SK-N-SH treated with all-trans-retinoic acid at 6 μM for 48 hours (cell line): ENCODE measurements at regions not wholly inside any gene's neighbourhood (a gene's known extent, or its start where the extent isn't known, plus 50 kb on each side); places are given as distances from the start of the nearest gene placed in this dataset.

ENCODE experiments used
- ATAC-seq: fragments of 200-7000 bp; cut with Tn5 transposase; 3 replicates; pipeline ENCODE4 v1.9.1; 2020; ENCODE audit warnings: mild to moderate bottlenecking, moderate library complexity
- ARNTL ChIP-seq: fragments of 450-650 bp; formaldehyde crosslinking; IDR thresholded peaks from 2 replicates; pipeline ENCODE4 v1.5.0; 2020; ENCODE audit warnings: low read depth, mild to moderate bottlenecking, moderate library complexity, borderline replicate concordance
- CSDC2 ChIP-seq: fragments of 250-450 bp; sonication (Bioruptor Pico); IDR thresholded peaks from 2 replicates; pipeline ENCODE4 v1.5.0; 2020; ENCODE audit warnings: mild to moderate bottlenecking, moderate library complexity
- CSRNP3 ChIP-seq: fragments of 250-450 bp; sonication (Bioruptor Pico); IDR thresholded peaks from 2 replicates; pipeline ENCODE4 v1.5.1; 2021; ENCODE audit warnings: mild to moderate bottlenecking, moderate library complexity
- ESRRG ChIP-seq: fragments of 250-450 bp; sonication (Bioruptor Pico); IDR thresholded peaks from 2 replicates; pipeline ENCODE4 v1.6.1; 2021; ENCODE audit warnings: mild to moderate bottlenecking
- GLIS3 ChIP-seq: fragments of 250-450 bp; sonication (Bioruptor Pico); IDR thresholded peaks from 2 replicates; pipeline ENCODE4 v1.5.0; 2020; ENCODE audit warnings: mild to moderate bottlenecking, moderate library complexity
- ISL1 ChIP-seq: fragments of 250-450 bp; sonication (Bioruptor Pico); IDR thresholded peaks from 2 replicates; pipeline ENCODE4 v2.1.2; 2022; ENCODE audit warnings: mild to moderate bottlenecking, moderate library complexity
- OSR1 ChIP-seq: fragments of 250-450 bp; sonication (Bioruptor Pico); IDR thresholded peaks from 2 replicates; pipeline ENCODE4 v1.8.0; 2022; ENCODE audit warnings: moderate library complexity, mild to moderate bottlenecking, inconsistent platforms
- PATZ1 ChIP-seq: fragments of 250-450 bp; sonication (Bioruptor Pico); IDR thresholded peaks from 2 replicates; pipeline ENCODE4 v1.8.0; 2020; ENCODE audit warnings: mild to moderate bottlenecking, moderate library complexity, borderline replicate concordance
- POU6F1 ChIP-seq: fragments of 250-450 bp; sonication (Bioruptor Pico); IDR thresholded peaks from 2 replicates; pipeline ENCODE4 v1.8.0; 2021; ENCODE audit warnings: low read depth, mild to moderate bottlenecking, moderate library complexity, borderline replicate concordance
- PPARA ChIP-seq: fragments of 250-450 bp; sonication (Bioruptor Pico); IDR thresholded peaks from 2 replicates; pipeline ENCODE4 v1.5.0; 2020; ENCODE audit warnings: mild to moderate bottlenecking, borderline replicate concordance
- TCF4 ChIP-seq: fragments of 250-450 bp; sonication (Bioruptor Pico); IDR thresholded peaks from 2 replicates; pipeline ENCODE4 v1.8.0; 2021; ENCODE audit warnings: mild to moderate bottlenecking, moderate library complexity, borderline replicate concordance
- TOX ChIP-seq: fragments of 250-450 bp; sonication (Bioruptor Pico); IDR thresholded peaks from 2 replicates; pipeline ENCODE4 v1.8.0; 2021; ENCODE audit warnings: mild to moderate bottlenecking, moderate library complexity, borderline replicate concordance
- TSHZ2 ChIP-seq: fragments of 250-450 bp; sonication (Bioruptor Pico); IDR thresholded peaks from 2 replicates; pipeline ENCODE4 v1.5.0; 2020; ENCODE audit warnings: mild to moderate bottlenecking, moderate library complexity
- ZC3H10 ChIP-seq: fragments of 250-450 bp; sonication (Bioruptor Pico); IDR thresholded peaks from 2 replicates; pipeline ENCODE4 v1.5.1; 2021; ENCODE audit warnings: mild to moderate bottlenecking, moderate library complexity
- ZFP3 ChIP-seq: fragments of 250-450 bp; sonication (Bioruptor Pico); IDR thresholded peaks from 2 replicates; pipeline ENCODE4 v1.5.0; 2020; ENCODE audit warnings: mild to moderate bottlenecking, moderate library complexity
- ZFP30 ChIP-seq: fragments of 450-650 bp; formaldehyde crosslinking; IDR thresholded peaks from 2 replicates; pipeline ENCODE4 v1.5.0; 2022; ENCODE audit warnings: mild to moderate bottlenecking, moderate library complexity
- ZNF565 ChIP-seq: fragments of 450-650 bp; formaldehyde crosslinking; conservative IDR thresholded peaks from 2 replicates; pipeline ENCODE4 v1.5.0; 2020; ENCODE audit warnings: low read depth, mild to moderate bottlenecking, moderate library complexity
- ZNF70 ChIP-seq: fragments of 450-650 bp; formaldehyde crosslinking; IDR thresholded peaks from 2 replicates; pipeline ENCODE4 v1.5.0; 2020; ENCODE audit warnings: mild to moderate bottlenecking, moderate library complexity
- ZNF8 ChIP-seq: fragments of 450-650 bp; formaldehyde crosslinking; IDR thresholded peaks from 2 replicates; pipeline ENCODE4 v1.5.0; 2020; ENCODE audit warnings: mild to moderate bottlenecking, moderate library complexity

DNA sequence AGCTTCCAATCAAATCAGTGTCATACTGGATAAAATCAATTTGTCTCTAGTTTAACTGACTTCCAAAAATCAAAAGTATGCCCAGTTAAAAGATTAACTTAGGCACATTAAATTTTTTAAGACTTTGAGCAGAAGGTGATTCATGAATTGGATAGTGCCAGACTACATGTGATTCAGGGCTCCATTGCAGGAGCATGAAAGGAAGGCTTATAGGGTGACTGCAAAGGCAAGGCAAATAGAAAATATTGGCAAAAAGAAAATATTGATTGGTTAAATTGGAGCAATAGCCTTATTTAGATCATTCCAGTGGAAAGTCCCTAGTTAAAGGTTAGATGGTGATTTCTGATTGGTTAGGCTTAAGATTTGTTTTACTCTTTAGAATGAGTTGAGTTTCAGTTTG lies 223.9 kb upstream of the ERCC4 start:
- TF ChIP-seq TSHZ2, result no peak
- TF ChIP-seq ZNF8 (CRISPR knock-in tag), result no peak
- TF ChIP-seq ISL1 (CRISPR knock-in tag), result no peak
- no peak for TF ChIP-seq POU6F1 (CRISPR knock-in tag)
- TF ChIP-seq GLIS3, result no peak
- TF ChIP-seq CSDC2 (CRISPR knock-in tag), result no peak
- TF ChIP-seq ZFP30 (CRISPR knock-in tag), result no peak
- no peak for TF ChIP-seq ZFP3 (CRISPR knock-in tag)
- no peak for TF ChIP-seq PATZ1 (CRISPR knock-in tag)
- ATAC-seq, result no peak

GRCh38 chr16:13697013-13697412 lies 222.9 kb upstream of the ERCC4 start:
- no peak for ATAC-seq
- TF ChIP-seq CSDC2 (CRISPR knock-in tag), result no peak
- TF ChIP-seq ZFP3 (CRISPR knock-in tag), result no peak
- TF ChIP-seq ZNF70, result no peak
- TF ChIP-seq ISL1 (CRISPR knock-in tag), result no peak
- no peak for TF ChIP-seq ZNF8 (CRISPR knock-in tag)
- no peak for TF ChIP-seq POU6F1 (CRISPR knock-in tag)
- no peak for TF ChIP-seq ZFP30 (CRISPR knock-in tag)
- TF ChIP-seq ZNF565, result no peak
- TF ChIP-seq TOX (CRISPR knock-in tag), result no peak
- TF ChIP-seq OSR1, result no peak
- TF ChIP-seq GLIS3, result no peak
- no peak for TF ChIP-seq ESRRG (CRISPR knock-in tag)
- no peak for TF ChIP-seq CSRNP3 (CRISPR knock-in tag)
- TF ChIP-seq TCF4, result no peak
- TF ChIP-seq ARNTL, result no peak
- TF ChIP-seq TSHZ2, result no peak

DNA sequence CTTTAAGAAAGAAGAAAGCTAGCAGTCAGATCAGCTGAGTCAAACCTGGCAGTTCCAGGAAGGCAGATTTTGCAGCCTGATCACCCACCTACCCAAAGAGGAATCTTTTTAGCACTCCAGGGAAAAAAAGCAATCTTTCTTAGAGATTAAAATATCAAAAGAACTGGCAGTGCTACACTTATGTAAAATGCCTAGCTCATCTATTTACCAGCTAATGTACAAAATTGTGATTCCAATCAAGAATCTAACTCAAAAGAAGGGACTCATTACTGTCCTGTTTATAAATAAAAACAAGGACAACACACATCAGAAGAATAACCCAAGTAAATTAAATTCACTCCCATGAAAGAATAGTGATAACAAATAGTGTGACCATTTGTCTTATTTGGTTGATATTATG lies 222.4 kb upstream of the ERCC4 start:
- ATAC-seq, result no peak
- TF ChIP-seq PPARA (CRISPR knock-in tag) (no peak), CSDC2 (CRISPR knock-in tag) (no peak), POU6F1 (CRISPR knock-in tag) (no peak), TCF4 (no peak), CSRNP3 (CRISPR knock-in tag) (no peak), PATZ1 (CRISPR knock-in tag) (no peak), ZC3H10 (no peak), ZNF70 (no peak), ZNF565 (no peak), ZFP30 (CRISPR knock-in tag) (no peak), ISL1 (CRISPR knock-in tag) (no peak)
